ENCODE measurements at regions not wholly inside any gene's neighbourhood (a gene's known extent, or its start where the extent isn't known, plus 50 kb on each side); places are given as distances from the start of the nearest gene placed in this dataset.

- H3K4me1 ChIP-seq (ENCODE audit: insufficient read depth, low read length): no peaks in the 10 kb centered on the region
- no peak for TF ChIP-seq EZH2 (IDR thresholded peaks at IDR 0.05; ENCODE audit: borderline replicate concordance, low read depth, low read length, severe bottlenecking)
- TF ChIP-seq CTCF (IDR thresholded peaks at IDR 0.05; ENCODE audit: borderline replicate concordance, extremely low read depth, low read length, poor library complexity, severe bottlenecking): no peak
- no peak for ATAC-seq (ENCODE audit: insufficient read depth, low read depth)
These were observed 346.4 kb upstream of the FAM174A start for GRCh38 chr5:100188778-100189177.

GRCh38 chr5:100188339-100188738 lies 346.8 kb upstream of the FAM174A start:
- Histone ChIP-seq H3K4me3 (ENCODE audit: low read depth in 1 of 2, low read length in 2 of 2) (no peak overlapping the region), H3K27me3 (ENCODE audit: insufficient read depth, low read length, poor library complexity) (no peaks in the 10 kb centered on the region), H3K4me1 (ENCODE audit: insufficient read depth, low read length) (no peaks in the 10 kb centered on the region), H3K79me2 (ENCODE audit: insufficient read depth, low read length) (no peaks in the 10 kb centered on the region), H3K36me3 (ENCODE audit: insufficient read depth, low read length) (no peaks in the 10 kb centered on the region), H3K4me2 (ENCODE audit: insufficient read depth, low read length) (no peak overlapping the region), H3K9ac (ENCODE audit: low read depth, low read length) (no peak overlapping the region), H2AFZ (ENCODE audit: low read depth, low read length) (no peak overlapping the region), H3K9me3 (ENCODE audit: insufficient read depth, low read length, severe bottlenecking) (no peaks in the 10 kb centered on the region), H3K27ac (ENCODE audit: low read length) (no peak overlapping the region), H4K20me1 (ENCODE audit: insufficient read depth, low read length) (no peaks in the 10 kb centered on the region)
- DNase-seq (no peak), ATAC-seq (ENCODE audit: insufficient read depth, low read depth) (no peak)
- TF ChIP-seq EZH2 (IDR thresholded peaks at IDR 0.05; ENCODE audit: borderline replicate concordance, low read depth, low read length, severe bottlenecking) (no peak), CTCF (IDR thresholded peaks at IDR 0.05; ENCODE audit: borderline replicate concordance, extremely low read depth, low read length, poor library complexity, severe bottlenecking) (no peak)

More at GRCh38 chr5:100188778-100189177, 346.4 kb upstream of the FAM174A start:
- no peaks in the 10 kb centered on the region for H3K79me2 ChIP-seq (ENCODE audit: insufficient read depth, low read length)
- no peak overlapping the region for H2AFZ ChIP-seq (ENCODE audit: low read depth, low read length)
- no peak for DNase-seq
- no peaks in the 10 kb centered on the region for H3K27me3 ChIP-seq (ENCODE audit: insufficient read depth, low read length, poor library complexity)
- H3K4me2 ChIP-seq (ENCODE audit: insufficient read depth, low read length): no peak overlapping the region
- H4K20me1 ChIP-seq (ENCODE audit: insufficient read depth, low read length): no peaks in the 10 kb centered on the region
- no peak overlapping the region for H3K27ac ChIP-seq (ENCODE audit: low read length)
- no peaks in the 10 kb centered on the region for H3K9me3 ChIP-seq (ENCODE audit: insufficient read depth, low read length, severe bottlenecking)
- H3K36me3 ChIP-seq (ENCODE audit: insufficient read depth, low read length): no peaks in the 10 kb centered on the region
- H3K4me3 ChIP-seq (ENCODE audit: low read depth in 1 of 2, low read length in 2 of 2): no peak overlapping the region
- no peak overlapping the region for H3K9ac ChIP-seq (ENCODE audit: low read depth, low read length)

- no peaks in the 10 kb centered on the region for H3K36me3 ChIP-seq (ENCODE audit: insufficient read depth, low read length)
- DNase-seq (no peak), ATAC-seq (ENCODE audit: insufficient read depth, low read depth) (no peak)
- H3K4me1 ChIP-seq (ENCODE audit: insufficient read depth, low read length): no peaks in the 10 kb centered on the region
- H3K9ac ChIP-seq (ENCODE audit: low read depth, low read length): no peak overlapping the region
- H3K79me2 ChIP-seq (ENCODE audit: insufficient read depth, low read length): no peaks in the 10 kb centered on the region
- H3K4me2 ChIP-seq (ENCODE audit: insufficient read depth, low read length): no peak overlapping the region
- no peak overlapping the region for H3K4me3 ChIP-seq (ENCODE audit: low read depth in 1 of 2, low read length in 2 of 2)
- H3K9me3 ChIP-seq (ENCODE audit: insufficient read depth, low read length, severe bottlenecking): no peaks in the 10 kb centered on the region
- H2AFZ ChIP-seq (ENCODE audit: low read depth, low read length): no peak overlapping the region
- no peaks in the 10 kb centered on the region for H4K20me1 ChIP-seq (ENCODE audit: insufficient read depth, low read length)
- H3K27me3 ChIP-seq (ENCODE audit: insufficient read depth, low read length, poor library complexity): no peaks in the 10 kb centered on the region
- no peak overlapping the region for H3K27ac ChIP-seq (ENCODE audit: low read length)
- no peak for TF ChIP-seq CTCF (IDR thresholded peaks at IDR 0.05; ENCODE audit: borderline replicate concordance, extremely low read depth, low read length, poor library complexity, severe bottlenecking)
These were observed 349.0 kb upstream of the FAM174A start for GRCh38 chr5:100186181-100186580.

GRCh38 chr5:100182402-100182801 lies 352.8 kb upstream of the FAM174A start:
- Histone ChIP-seq H3K4me2 (ENCODE audit: insufficient read depth, low read length) (no peak overlapping the region), H3K27ac (ENCODE audit: low read length) (no peak overlapping the region), H3K4me1 (ENCODE audit: insufficient read depth, low read length) (no peaks in the 10 kb centered on the region), H3K9ac (ENCODE audit: low read depth, low read length) (no peak overlapping the region), H4K20me1 (ENCODE audit: insufficient read depth, low read length) (no peaks in the 10 kb centered on the region), H2AFZ (ENCODE audit: low read depth, low read length) (no peak overlapping the region), H3K79me2 (ENCODE audit: insufficient read depth, low read length) (no peaks in the 10 kb centered on the region), H3K27me3 (ENCODE audit: insufficient read depth, low read length, poor library complexity) (no peaks in the 10 kb centered on the region), H3K4me3 (ENCODE audit: low read depth in 1 of 2, low read length in 2 of 2) (no peak overlapping the region), H3K9me3 (ENCODE audit: insufficient read depth, low read length, severe bottlenecking) (no peaks in the 10 kb centered on the region), H3K36me3 (ENCODE audit: insufficient read depth, low read length) (no peaks in the 10 kb centered on the region)
- ATAC-seq (ENCODE audit: insufficient read depth, low read depth) (no peak), DNase-seq (no peak)
- TF ChIP-seq CTCF (IDR thresholded peaks at IDR 0.05; ENCODE audit: borderline replicate concordance, extremely low read depth, low read length, poor library complexity, severe bottlenecking) (no peak), EZH2 (IDR thresholded peaks at IDR 0.05; ENCODE audit: borderline replicate concordance, low read depth, low read length, severe bottlenecking) (no peak)
